Urothelium cell line (cell line): ENCODE measurements at regions not wholly inside any gene's neighbourhood (a gene's known extent, or its start where the extent isn't known, plus 50 kb on each side); places are given as distances from the start of the nearest gene placed in this dataset.
A peak's percentile ranks its signal among the peaks of the same experiment; 100 is the strongest.
"Not testable (repeated sequence)": the region's sequence is repeated elsewhere in the genome, so short reads cannot be mapped to it uniquely, and the experiment has no call there.

Experiments
- DNase-seq: peaks from one replicate; pipeline ENCODE4 v3.0.0; 2011; ENCODE audit warnings: low spot score, mixed read lengths
- FAIRE-seq: peaks from 2 replicates; lab custom pipeline; 2011; peaks lifted over from hg19 to GRCh38; lab: Jason Lieb, UNC

GRCh38 chr11:22920939-22921565, 60.8 kb upstream of the CCDC179 start:
- FAIRE-seq (no peak), DNase-seq (peak; percentile 55)

- no peak for FAIRE-seq
- no peak for DNase-seq
These were observed 62.4 kb upstream of the CCDC179 start for GRCh38 chr11:22922672-22923071.

- no peak for FAIRE-seq
- DNase-seq, result no peak
These were observed 63.3 kb upstream of the CCDC179 start for GRCh38 chr11:22923561-22923960.

GRCh38 chr11:22926341-22926740, 66.1 kb upstream of the CCDC179 start:
- DNase-seq, result no peak
- no peak for FAIRE-seq

GRCh38 chr11:22927793-22928192, 67.5 kb upstream of the CCDC179 start:
- FAIRE-seq (no peak), DNase-seq (no peak)

- FAIRE-seq (no peak), DNase-seq (peak; percentile 4)
These were observed 68.1 kb upstream of the CCDC179 start for GRCh38 chr11:22928207-22928917.

- FAIRE-seq, result no peak
- no peak for DNase-seq
These were observed 70.7 kb upstream of the CCDC179 start for GRCh38 chr11:22930816-22931594.

GRCh38 chr11:22938691-22939090, 78.4 kb upstream of the CCDC179 start:
- DNase-seq (no peak), FAIRE-seq (no peak)

- FAIRE-seq, result not testable (repeated sequence)
These were observed 81.3 kb upstream of the CCDC179 start for GRCh38 chr11:22941544-22941943.

GRCh38 chr11:22957786-22958185, 97.5 kb upstream of the CCDC179 start:
- FAIRE-seq, result no peak
- no peak for DNase-seq

More at GRCh38 chr11:22941544-22941943, 81.3 kb upstream of the CCDC179 start:
- DNase-seq, result not testable (repeated sequence)

- FAIRE-seq (no peak), DNase-seq (no peak)
These were observed 114.0 kb upstream of the CCDC179 start for GRCh38 chr11:22974251-22974650.

GRCh38 chr11:22976146-22976545, 115.9 kb upstream of the CCDC179 start:
- DNase-seq (no peak), FAIRE-seq (no peak)

GRCh38 chr11:22982903-22983302, 122.6 kb upstream of the CCDC179 start:
- DNase-seq (no peak), FAIRE-seq (no peak)

- no peak for FAIRE-seq
- DNase-seq, result no peak
These were observed 123.8 kb upstream of the CCDC179 start for GRCh38 chr11:22984045-22984444.

- FAIRE-seq (no peak), DNase-seq (no peak)
These were observed 129.1 kb upstream of the CCDC179 start for GRCh38 chr11:22989371-22989770.

- FAIRE-seq (no peak), DNase-seq (no peak)
These were observed 130.9 kb upstream of the CCDC179 start for GRCh38 chr11:22991196-22991595.

GRCh38 chr11:23006730-23007129, 146.5 kb upstream of the CCDC179 start:
- FAIRE-seq (no peak), DNase-seq (no peak)

GRCh38 chr11:23010790-23011335, 150.6 kb upstream of the CCDC179 start:
- no peak for FAIRE-seq

GRCh38 chr11:23012930-23013329, 152.7 kb upstream of the CCDC179 start:
- no peak for DNase-seq
- FAIRE-seq, result no peak

More at GRCh38 chr11:23010790-23011335, 150.6 kb upstream of the CCDC179 start:
- no peak for DNase-seq

GRCh38 chr11:23013509-23013908, 153.2 kb upstream of the CCDC179 start:
- DNase-seq, result no peak

GRCh38 chr11:23021287-23021863, 161.1 kb upstream of the CCDC179 start:
- DNase-seq (peak; percentile 62), FAIRE-seq (no peak)

More at GRCh38 chr11:23013509-23013908, 153.2 kb upstream of the CCDC179 start:
- no peak for FAIRE-seq
